Fibroblast of skin of left quadriceps (primary cell): ENCODE measurements at regions not wholly inside any gene's neighbourhood (a gene's known extent, or its start where the extent isn't known, plus 50 kb on each side); places are given as distances from the start of the nearest gene placed in this dataset.
"Not testable (repeated sequence)": the region's sequence is repeated elsewhere in the genome, so short reads cannot be mapped to it uniquely, and the experiment has no call there.

Source experiments
- DNase-seq, 2 experiments: peaks; one replicate each; pipeline ENCODE4 v3.0.0-alpha.2; 2013; ENCODE audit warnings: low read depth in 2 of 2

DNA sequence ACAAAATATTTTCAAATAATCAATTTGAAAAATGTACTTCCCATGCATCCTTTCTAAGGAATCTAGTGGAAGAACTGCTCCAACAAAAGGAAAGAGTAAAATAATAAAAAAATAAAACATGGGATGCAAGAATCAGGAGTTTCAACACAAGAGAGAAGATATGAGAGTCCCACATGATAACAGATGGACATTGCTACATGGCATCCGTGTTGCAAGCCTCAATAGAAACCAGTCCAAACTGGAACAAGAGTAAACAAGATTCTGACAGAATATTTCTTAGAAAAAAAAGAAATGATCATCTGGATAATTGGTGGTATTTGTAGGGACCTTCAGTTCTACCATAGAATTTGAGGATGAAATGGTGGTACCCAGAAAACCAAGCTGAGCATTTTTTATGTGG is 186.8 kb downstream of the FRK start:
- DNase-seq = no peak

DNA sequence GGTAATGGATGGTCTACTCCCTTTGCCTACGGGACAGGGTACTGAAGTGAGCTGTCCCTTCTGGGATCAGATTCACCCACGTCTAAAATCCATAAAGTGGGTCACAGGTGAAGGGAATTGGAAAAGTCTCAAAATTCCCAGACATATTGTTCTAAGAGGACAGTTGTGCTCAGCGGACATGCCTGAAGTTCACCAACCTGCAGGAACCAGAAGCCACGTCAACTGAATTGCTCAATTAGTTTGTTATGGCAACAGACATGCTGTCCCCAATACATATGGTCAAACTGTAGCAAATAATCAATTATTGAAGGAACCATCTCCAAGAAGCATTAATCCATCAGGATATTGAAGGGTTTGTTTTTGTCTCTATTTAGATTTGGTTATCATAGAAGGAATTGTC is 190.2 kb downstream of the FRK start:
- DNase-seq = no peak

DNA sequence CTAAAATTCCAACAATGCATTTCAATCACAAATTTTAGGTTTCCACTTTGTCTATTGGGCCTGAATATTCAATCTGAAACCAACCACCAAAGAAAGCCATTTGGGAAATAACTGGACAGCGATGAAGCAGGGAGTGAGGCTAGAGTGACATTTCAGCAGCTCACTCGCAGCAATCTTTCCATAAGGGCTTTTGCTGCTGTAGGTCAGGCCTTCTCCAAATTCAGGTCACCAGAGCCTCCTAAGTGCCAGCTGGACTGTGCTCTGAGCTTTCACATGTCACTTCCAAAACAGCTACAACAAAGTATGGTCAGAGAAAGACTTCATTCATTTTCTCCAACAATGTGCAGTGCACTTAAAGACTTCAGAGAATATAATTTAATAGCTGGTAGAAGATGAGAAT is 194.8 kb downstream of the FRK start:
- no peak for DNase-seq

DNA sequence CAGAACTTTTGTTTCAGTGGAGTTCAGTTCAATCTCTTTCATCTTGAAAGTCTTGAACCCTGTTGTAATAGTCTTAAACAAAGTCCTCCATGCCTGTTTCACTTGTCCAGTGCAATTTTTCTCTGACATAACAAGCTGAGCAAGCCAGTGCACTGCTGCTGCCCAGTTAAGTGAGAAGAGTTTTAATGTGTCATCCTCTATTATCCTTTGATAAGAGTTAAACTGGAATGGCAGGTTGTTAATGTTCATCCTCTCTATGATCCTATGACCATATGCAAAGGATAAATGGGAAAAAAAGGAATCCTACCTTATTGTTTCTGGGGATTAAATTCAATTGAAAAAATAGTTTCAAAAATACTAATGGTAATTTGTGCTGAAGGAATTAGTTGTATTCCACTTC is 197.5 kb downstream of the FRK start:
- DNase-seq = no peak

DNA sequence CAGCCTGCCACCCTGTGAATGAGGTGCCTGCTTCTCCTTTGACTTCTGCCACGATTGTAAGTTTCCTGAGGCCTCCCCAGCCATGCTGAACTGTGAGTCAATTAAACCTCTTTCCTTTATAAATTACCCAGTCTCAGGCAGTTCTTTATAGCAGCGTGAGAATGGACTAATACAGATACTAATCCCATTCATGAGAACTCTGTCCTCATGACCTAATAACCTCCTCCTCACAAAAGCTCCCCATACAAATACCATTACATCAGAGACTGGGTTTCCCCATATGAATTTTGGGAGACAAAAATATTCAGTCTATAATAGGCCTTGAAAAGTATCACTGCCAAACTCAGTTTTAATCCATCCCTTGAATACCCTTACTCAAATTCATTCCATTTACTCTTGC is 199.0 kb downstream of the FRK start:
- DNase-seq = not testable (repeated sequence)

DNA sequence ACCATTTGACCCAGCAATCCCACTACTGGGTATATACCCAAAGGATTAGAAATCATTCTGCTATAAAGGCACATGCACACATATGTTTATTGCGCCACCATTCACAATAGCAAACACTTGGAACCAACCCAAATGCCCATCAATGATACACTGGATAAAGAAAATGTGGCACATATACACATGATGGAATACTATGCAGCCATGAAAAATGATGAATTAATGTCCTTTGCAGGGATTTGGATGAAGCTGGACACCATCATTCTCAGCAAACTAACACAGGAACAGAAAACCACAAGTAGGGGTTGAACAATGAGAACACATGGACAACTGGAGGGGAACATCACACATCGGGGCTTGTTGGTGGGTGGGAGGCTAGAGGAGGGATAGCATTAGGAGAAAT is 201.1 kb downstream of the FRK start:
- DNase-seq = not testable (repeated sequence)

DNA sequence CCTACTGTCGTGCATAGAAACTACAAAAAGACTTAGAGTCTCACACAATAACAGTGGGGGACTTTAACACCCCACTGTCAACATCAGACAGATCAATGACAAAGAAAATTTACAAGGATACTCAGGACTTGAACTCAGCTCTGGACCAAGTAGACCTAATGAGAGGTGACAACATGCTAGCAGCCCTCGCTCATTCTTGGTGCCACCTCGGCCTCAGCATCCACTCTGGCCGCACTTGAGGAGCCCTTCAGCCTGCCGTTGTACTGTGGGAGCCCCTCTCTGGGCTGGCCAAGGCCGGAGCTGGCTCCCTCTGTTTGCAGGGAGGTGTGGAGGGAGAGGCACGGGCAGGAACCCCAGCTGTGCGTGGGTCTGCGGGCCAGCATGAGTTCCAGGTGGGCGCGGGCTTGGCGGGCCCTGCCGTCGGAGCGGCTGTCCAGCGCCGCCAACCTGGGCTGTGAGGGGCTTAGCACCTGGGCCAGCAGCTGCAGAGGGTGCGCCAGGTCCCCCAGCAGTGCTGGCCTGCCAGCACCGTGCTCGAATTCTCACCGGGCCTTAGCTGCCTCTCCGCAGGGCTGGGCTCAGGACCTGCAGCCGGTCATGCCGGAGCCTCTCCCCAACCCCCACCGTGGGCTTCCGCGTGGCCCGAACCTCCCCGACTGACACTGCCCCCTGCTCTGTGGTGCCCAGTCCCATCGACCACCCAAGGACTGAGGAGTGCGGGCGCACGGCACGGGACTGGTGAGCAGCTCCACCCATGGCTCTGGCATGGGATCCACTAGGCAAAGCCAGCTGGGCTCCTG is 205.6 kb downstream of the FRK start:
- DNase-seq = no peak

DNA sequence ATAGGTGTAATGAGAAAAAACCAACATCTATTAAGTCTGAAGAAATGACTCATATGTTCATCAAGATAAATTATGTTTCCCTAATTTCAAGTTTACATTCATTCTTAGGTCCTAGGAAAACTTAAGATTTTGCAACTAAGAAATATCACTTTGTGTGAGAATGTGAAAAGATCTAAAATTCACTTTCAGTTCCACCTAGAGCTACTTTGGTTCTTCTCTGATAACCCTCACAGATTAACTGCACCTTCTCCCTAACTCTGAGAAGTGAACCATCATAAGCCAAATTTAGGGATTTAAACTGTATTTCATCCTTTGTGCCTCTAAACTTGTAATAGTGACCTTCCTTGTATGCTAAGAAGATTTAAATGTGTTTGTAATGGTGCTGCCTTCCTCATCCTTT is 213.0 kb downstream of the FRK start:
- DNase-seq = no peak

DNA sequence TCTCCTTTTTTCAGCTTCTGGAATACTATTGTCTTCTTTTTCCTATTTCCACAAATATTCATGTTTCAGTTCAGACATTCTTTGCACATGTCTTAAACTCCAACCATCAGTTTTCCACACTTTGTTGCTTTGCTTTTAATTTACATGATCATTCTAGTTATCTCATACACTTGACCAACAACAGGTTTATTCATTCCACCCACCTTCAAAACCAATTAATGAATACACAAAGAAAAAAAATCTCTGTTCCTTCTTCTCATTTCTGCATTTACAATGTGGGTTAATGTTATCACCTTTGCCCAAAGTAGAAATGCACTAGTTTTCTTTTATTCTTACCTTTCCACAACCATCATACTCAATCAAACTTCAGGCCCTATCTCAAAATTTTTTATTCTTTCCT is 216.7 kb downstream of the FRK start:
- no peak for DNase-seq

DNA sequence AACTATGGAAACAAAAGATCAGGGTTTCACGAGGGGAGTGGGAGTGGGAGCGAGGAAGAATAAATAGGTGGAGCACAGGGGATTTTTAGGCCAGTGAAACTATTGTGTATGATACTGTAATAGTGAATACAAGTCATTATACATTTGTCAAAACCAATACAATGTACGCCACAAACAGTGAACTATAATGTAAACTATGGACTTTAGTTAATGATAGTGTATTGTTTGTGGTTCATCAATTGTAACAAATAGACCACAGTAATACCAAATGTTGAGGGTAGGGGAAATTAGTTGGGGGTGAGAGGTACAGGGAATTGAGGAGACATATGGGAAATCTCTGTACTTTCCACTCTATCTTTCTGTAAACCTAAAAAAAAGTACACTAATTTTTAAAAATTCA is 218.4 kb downstream of the FRK start:
- no peak for DNase-seq

DNA sequence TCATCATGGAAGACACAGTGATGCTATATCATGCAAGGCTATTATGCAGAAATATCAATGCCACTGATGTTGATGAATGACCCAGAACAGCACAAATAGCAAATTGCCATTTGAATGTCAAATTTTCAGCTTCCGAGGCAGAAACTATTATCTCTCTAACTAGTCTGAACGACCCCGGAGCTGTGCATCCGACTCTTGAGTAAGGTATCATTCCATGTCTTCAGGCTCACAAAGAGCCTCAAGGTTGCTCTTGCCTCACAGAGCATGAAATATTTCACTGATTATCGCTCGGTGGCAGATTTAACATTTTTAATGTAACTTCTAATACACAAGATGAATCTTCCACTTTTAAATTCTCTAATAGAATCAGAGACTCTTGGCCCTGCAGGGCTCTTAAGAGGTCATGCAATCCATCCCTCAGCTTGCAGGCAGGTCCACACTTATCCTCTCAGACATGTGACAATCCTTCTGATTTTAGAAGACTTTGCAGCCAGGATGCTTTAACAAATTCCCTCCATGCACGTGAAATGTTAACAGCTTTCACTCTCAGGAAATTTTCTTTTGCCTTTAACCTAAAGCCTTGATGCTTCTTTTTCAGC is 221.0 kb downstream of the FRK start:
- DNase-seq = no peak

DNA sequence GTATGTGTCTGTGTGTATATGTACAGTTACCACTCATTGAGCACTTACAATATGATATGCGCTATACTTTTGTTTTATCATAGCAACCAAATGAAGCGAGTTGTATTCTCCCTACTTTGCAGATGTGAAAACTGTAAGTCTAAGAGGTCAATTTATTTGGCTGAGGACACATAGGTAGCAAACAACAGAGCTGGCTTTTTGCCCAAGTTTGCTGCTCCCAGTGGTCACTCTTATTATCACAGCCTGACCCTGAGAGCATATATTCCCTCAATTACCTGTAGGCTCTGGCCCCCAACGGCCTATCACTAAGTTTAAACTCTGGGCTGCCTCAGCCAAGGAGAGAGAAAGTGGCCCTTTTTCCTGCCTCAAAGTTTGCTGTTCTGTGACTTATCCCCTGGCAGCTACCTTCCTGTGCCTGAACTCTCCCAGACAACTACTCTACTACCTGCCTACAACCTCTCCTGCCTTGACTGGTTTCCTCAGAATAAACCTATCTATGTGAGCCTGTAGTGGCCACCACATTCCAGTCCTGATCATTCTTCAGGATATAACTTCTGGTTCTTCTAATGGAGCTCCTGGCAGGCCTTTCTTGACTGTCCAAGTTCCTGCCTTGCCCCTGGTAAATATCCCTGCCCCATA is 221.8 kb downstream of the FRK start:
- DNase-seq = no peak

DNA sequence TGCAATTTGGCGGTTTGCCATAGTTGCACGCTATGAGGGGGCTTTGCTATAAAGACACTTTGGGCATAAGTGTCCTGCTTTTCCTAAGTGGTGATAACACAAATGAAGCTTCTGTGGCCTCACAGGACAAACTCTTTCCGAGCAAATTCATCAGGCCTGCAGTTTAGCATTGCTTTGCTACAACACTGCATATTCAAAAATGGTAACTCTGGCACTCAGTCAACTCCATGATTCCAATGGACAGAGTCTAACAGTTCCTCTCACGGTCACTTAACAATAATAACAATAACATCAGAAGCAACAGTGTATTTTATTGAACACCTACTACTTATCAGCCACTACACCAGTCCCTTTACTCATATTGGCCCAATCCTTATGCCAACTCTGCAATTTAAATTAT is 222.5 kb downstream of the FRK start:
- no peak for DNase-seq

DNA sequence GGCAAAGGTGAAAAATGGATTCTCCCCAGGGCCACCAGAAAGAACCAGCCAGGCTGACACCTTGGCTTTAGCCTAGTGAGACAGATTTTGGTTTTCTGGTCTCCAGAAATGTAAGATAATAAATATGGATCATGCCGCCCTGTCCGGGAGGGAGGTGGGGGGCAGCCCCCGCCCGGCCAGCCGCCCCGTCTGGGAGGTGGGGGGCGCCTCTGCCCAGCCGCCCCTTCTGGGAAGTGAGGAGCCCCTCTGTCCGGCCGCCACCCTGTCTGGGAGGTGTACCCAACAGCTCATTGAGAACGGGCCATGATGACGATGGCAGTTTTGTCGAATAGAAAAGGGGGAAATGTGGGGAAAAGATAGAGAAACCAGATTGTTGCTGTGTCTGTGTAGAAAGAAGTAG is 224.3 kb downstream of the FRK start:
- not testable (repeated sequence) for DNase-seq

DNA sequence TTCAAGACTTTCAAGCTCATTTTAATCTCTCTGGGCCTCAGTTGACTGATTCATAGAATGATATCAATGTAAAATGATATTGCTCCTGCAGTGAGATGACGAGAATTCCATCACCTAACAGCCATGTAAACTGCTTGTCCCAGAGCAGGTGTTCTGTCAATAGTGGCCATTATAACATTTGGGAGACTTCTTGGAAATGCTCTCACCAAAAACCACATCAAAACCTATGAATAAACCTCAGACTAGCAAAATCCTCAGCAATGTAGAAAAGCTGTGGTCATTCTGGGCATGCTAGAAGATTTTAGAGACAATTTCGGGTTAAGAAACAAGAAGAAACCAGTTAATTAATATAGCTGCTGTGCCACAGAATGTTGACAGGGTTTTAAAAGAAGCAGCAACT is 225.4 kb downstream of the FRK start:
- no peak for DNase-seq

DNA sequence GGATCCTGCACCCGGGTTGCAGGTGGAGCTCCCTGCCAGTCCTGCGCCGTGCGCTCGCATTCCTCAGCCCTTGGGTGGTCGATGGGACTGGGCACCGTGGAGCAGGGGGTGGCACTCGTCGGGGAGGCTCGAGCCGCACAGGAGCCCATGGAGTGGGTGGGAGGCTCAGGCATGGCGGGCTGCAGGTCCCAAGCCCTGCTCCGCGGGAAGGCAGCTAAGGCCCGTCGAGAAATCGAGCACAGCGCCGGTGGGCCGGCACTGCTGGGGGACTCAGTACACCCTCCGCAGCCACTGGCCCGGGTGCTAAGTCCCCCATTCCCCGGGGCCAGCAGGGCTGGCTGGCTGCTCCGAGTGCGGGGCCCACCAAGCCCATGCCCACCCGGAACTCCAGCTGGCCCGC is 226.1 kb downstream of the FRK start:
- DNase-seq = not testable (repeated sequence)

DNA sequence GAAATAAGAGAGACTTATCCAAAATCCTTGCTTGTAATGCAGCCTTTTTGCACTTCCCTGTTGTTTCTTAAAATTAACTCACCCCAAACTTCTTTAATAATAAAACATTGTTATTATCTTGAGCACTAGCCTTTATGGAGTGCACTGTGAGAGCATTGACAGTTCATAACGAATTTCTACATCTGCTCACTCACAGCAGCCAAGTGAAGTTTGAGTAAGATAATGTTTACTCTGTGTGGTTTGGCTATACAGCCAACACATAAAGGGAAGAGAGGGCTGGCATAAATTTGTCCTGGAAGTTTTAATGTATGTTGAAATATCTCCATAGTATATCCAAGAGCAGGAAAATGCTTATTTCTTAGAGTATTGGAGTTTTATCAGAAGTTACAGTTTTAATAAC is 227.9 kb downstream of the FRK start:
- DNase-seq = no peak

DNA sequence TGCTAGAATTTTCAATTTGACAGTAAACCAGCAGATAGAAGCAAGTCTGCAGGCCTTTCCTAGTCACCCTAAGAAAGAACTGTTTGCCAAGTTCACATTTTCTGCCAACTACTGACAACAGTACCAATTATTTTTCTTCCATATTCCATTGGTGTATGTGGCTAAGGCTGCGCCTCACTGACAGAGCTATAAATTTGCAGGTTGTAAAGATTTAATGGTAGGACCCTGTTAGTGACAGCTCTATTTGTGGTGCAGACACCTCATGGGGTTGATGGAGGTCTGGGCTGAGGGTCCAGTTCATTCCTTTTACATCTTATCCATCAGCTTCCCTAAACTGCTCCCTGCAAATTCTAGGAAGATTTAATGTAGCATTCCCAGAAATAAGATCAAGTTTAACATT is 228.5 kb downstream of the FRK start:
- no peak for DNase-seq

DNA sequence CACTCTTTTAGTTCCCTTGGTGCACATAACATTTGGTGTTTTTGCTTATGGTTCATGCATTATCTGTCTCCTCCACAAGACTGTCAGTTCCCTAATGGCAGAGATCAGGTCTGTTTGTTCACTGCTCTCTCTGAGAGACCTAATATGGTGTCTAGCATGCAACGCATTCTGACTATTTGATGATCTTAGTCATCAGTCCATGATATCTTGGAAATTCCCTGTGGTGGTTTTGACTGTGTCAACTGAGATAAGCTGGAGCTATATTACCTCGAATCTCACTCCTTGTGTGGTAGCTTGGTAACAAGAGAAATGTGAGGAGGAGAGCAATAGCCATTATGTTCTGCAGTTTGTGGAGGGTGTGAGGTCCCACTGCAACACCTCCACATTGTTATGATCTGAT is 229.8 kb downstream of the FRK start:
- DNase-seq = no peak

DNA sequence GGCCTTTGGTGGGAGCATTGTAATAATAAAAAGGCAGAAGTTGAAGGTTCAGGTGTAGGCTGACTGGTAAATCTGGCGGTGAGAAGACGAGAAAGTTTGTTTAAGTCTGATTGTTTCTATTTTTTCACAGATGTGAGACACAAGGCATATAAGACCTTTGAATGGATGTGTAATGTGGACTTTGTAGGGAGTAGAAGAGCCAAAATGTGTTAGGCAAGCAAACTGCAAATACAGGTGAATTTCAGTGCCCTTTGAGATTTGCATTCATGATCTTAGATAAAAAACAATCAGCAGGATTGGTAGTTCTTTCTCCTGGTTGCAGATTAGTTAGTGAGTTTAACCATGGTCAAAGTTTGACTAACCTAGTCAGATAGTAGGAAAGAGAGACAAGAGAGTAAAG is 238.9 kb downstream of the FRK start:
- DNase-seq = no peak

DNA sequence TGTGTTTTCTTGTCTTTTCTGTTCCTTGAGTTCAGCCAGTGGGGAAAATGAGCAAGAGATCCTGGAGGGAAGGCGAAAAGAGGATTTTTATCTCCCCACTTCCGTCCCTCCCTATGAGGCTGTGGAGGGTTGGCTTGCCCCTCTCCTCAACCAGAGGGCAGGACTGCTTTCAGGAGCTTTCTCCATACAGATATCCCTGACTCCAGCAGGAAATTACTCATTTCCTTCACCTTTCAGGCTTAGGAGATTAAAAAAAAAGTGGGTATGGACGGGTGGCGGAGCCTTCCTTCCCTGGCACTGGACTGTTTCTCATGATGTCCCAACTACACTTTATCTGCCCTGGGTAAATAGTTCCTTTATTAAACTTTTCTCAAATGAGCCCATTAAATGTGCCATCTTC is 241.2 kb downstream of the FRK start:
- DNase-seq = no peak

DNA sequence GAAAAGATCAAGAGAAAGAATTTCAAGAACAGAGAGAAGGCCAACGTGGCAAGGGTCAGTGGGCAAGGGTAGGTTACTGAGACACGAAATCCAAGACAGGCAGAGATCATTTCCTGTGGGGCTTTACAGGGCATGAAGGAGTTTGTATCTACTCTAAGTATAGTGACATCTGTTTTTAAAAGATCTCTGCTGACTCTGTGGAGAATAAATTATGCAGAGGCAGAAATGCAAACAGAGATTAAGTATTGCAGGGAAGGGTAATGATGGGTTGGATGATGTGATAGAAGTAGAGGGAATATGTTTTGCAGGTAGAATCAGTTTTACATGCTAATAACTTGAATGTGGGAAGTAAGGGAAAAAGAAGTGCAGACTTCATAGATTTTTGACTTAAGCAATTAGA is 243.5 kb downstream of the FRK start:
- no peak for DNase-seq

DNA sequence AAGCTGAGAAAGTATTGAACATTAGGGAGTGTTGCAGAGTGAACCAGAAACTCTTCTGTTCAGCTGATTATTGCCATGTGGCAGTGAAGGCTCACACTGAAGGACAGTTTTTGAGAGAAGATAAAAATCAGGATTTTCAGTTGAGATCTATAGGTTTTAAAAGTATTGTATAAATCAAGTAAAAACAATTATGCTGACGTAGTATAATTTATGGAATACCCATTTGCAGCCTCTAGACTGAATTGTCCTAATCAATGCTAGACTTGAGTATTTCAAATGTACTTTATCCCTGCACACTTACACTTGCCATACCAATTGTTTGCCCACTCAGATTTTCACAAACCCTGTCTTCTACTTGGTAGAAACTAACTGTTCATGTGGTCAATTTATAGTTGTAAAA is 245.8 kb downstream of the FRK start:
- no peak for DNase-seq
